Activated T-cell treated with anti-CD3 and anti-CD28 coated beads, Interleukin-2, amount 50 U/mL, for 1 hour (primary cell): ENCODE measurements at regions not wholly inside any gene's neighbourhood (a gene's known extent, or its start where the extent isn't known, plus 50 kb on each side); places are given as distances from the start of the nearest gene placed in this dataset.
A peak's percentile ranks its signal among the peaks of the same experiment; 100 is the strongest.
"Not testable (repeated sequence)": the region's sequence is repeated elsewhere in the genome, so short reads cannot be mapped to it uniquely, and the experiment has no call there.

Experiments used
- DNase-seq: peaks from one replicate; pipeline ENCODE4 v3.0.0-alpha.2; 2020

DNA sequence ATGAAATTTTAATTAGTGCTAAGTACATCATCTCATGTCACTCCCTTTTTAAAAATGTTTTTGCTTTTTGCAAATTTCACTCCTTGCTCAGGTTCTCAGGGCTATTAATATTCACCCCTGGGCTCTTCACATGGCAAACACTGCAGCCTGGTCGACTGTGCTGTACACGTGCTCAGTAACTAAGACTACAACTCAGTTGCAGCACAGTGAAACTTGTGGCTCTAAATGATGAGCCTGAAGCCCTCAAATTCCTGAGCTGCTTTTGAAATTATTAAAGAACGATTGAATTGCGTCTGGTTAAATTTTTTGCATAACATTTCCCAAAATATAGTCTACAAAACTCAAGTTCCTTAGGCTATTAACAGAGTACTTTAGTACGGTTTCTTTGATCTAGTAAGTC, 159.3 kb upstream of the C2CD4B start:
- DNase-seq, result no peak

DNA sequence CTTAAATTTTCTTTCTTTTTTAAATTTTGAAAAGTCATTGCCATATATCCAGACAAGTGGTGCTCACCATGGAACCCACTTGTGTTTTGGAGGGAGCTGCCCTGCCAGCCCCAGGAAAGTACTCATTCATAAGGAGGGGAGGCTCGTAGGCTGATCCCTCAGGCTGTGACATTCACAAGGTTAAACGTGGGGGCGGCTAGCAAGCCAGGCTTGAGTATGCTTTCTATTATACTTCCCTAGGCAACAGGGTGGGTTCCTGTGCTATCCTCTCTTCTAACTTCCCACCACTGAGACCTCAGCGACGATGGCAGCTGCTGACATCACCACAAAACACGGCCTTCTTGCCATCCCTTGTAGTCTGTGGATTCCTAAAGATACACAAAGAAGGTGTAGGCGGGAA, 160.5 kb upstream of the C2CD4B start:
- no peak for DNase-seq

DNA sequence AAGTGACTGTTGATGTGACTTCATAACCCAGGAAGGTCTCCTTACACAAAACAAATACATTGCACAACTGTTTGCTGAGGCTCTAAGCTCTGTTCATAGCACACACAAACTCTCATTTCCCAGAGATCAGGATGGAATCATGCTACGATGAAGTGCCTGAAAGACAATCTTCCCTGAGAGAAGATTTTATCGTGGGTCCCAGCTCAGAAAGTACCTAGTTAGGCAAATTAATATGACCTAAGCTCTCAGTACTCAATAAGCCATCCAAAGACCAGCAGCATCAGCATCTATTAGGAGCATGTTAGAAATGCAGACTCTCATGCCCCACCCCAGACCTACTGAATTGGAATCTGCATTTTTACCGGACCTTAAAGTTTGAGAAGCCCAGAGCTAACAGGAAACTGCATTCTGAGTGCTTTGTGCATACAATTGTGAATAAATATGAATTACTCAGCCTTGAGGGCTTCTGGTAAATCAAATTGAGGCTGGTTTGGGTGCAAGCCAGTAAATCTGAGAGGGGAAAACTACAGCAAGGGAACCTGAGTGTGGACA, 161.5 kb upstream of the C2CD4B start:
- no peak for DNase-seq

DNA sequence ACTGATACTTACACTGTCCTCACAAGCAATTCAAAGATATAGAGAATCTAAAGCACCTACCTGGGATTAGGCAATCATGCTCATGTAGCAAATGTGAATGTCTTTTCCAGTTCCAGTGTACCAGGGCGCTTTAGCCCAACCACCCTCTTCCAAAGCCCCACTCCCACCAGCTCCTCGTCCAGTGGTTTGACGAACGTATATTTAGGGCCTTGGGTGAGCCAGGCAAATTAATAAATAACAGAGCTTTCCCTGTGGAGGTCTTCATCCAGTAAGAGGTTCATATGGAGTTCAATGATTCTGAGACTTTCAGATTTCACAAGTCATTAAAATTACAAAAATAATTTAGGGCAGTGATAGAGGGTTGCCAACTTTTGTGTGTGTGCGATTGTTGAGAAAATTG, 162.3 kb upstream of the C2CD4B start:
- no peak for DNase-seq

DNA sequence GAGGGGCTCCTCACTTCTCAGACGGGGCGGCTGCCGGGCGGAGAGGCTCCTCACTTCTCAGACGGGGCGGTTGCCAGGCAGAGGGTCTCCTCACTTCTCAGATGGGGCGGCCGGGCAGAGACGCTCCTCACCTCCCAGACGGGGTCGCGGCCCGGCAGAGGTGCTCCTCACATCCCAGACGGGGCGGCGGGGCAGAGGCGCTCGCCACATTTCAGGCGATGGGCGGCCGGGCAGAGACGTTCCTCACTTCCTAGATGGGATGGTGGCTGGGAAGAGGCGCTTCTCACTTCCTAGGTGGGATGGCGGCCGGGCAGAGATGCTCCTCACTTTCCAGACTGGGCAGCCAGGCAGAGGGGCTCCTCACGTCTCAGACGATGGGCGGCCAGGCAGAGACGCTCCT, 167.4 kb upstream of the C2CD4B start:
- DNase-seq, result not testable (repeated sequence)

DNA sequence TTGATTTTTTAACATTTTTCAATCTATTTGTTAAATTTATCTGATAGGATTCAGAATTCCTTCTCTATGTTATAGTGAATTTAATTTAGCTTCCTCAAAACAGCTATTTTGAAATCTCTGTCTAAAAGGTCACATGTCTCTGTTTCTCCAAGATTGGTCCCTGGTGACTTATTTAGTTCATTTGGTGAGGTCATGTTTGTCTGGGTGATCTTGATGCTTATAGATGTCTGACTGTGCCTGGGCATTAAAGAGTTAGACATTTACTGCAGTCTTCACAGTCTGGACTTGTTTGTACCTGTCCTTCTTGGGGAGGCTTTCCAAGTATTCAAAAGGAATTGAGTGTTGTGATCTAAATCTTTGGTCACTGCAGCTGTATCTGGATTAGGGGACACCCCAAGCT, 169.5 kb upstream of the C2CD4B start:
- DNase-seq, result no peak

DNA sequence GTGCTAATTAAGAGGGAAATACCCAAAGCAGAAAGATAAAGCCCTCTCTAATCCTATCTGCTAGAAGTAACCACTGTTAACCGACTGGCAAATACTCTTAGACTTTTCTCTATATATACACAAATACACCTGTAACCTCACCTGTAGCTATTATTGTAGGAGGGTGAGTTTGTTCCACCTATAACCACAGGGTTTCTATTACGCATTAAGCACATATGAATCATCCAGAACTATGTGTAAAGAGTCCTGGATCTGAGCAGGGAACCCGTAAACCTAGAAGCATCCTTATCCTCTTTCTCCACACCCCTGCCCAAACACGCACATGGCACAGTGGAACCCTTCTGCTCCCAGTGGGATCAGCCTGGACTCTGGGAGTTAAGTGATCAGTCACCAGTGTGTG, 172.8 kb upstream of the C2CD4B start:
- no peak for DNase-seq

DNA sequence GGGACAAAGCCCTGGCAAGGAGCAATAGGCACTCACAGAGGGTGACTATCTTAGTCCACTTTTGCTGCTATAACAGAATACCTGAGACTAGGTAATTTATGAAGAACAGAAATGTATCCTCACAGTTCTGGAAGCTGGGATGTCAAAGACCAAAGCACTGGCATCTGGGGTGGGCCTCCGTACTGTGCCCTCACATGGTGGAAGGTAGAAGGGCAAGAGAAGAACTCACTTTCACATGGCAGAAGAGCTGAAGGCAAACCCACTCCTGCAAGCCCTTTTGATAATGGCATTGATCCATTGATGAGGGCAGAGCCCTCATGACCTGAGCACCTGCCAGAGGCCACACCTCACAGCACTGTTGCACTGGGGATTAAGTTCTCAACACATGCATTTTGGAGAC, 173.4 kb upstream of the C2CD4B start:
- no peak for DNase-seq

DNA sequence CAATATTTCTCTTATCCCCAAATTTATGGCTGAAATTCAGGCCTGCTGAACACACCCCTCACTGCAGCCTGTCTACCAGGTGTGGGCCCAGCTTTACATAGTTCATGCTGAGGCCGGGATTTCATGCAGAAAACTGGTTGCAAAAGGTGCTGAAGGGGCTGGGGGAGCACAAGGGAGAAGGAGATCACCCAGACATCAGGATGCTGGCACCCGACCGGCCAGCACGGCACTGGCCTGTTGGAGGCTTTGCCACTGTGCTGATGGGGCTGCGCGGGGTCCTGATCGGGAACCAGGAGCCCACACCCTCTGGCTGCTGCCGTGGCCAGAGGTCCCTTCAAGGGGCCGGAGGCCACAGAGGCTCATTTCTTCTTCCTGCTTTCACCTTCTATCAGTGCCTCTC, 177.9 kb upstream of the C2CD4B start:
- no peak for DNase-seq

DNA sequence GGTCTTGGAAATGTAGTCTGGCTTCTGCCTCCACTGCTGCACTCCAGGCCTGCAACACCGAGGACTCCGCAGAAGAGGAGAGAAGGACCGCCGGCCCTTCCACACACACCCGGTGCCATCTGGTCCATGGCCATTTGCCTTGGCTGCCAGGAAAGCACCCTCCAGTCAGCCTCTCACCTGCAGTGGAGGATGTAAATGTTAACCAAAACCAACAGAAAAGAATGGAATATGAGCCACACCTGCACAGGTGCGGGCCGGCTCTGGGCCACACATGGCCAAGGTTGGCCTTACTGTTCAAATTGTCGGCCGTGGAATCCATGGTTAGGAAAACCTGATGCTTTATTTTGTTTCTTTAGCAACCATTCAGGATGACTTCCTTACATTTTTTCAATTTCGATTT, 178.3 kb upstream of the C2CD4B start:
- DNase-seq, result no peak

DNA sequence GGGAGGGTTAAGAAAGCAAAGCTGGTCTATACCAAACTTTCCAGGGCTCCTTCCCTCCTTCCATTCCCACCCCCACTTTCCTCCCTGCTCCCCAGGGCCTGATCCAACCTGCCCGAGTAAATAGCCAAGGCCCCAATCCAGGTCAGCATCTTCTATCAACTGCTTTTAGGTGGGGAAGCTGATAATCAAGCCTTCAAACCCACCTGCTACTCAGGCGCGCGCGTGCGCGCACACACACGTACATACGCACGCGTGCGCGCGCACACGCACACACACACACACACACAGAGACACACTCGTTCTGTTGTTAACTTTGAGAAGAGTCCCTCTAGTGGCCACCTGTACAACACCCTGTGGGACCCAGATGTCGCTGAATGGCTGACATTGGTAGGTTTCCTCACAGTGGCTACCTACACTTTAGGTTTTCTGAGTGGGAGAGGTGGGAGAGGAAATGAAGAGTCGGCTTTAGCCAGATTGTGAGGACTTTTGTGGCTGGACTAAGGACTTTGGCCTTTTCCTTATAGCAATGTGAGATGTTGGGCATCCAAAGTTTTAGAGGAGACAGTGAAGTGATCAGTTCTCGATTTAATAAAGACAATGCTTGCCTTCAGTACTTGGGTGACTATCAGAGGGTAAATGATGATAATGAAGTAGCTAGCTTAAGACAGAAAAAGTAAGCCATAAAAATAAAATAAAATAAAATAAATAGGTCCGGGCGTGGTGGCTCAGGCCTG, 179.9 kb upstream of the C2CD4B start:
- peak; percentile 46 for DNase-seq

DNA sequence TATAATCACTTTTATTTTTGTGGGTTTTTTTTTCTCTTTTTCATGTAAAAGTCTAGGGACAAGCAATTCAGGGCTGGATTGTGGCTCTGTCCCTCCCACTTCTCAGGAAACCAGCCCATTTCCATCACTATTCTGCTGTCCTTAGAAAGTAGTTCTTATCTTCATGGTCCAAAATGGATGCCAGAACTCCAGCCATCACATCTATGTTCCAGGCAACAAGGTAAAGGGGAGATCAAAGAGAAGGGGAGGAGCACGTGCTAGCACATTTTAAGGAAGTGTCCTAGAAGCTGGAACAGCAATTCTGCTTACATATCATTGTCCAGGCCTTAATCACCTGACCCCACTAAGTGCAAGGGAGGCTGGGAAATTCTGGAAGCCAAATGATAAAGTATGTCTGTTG, 181.1 kb upstream of the C2CD4B start:
- no peak for DNase-seq

DNA sequence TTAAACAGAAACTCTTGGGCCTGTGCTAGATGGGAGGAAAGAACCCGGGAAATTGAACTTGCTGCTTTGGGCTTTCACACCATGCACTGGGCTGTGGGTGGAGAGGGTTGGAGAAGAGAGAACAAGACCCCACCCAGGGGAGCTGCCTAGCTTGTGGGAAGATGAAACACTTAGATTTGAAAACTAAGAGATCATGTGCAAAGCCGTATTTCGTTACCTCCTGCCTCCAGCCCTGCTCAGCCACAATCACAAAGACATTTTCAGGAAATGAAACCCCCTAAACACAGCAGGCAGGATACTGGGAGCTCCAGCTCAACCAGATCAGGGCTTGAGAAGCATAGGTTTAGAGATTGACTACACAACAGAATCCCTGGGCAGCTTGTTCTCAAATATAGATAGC, 183.0 kb upstream of the C2CD4B start:
- DNase-seq, result no peak

DNA sequence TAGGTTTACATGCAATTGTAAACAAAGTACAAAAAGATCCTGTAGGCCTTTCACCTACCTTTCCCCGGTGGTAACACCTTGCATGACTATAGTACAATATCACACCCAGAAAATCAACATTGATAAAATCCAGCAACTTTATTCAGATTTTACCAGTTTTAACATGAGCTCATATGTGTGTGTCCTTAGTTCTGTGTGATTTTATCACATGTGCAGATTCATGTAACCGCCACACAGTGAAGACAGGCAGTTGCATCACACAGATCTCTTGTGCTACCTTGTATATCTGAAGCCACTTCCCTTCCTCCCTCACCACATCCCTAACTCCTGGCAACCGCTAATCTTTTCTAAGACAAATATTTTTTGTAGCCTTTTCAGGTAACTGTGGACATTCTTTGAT, 183.5 kb upstream of the C2CD4B start:
- DNase-seq, result no peak

DNA sequence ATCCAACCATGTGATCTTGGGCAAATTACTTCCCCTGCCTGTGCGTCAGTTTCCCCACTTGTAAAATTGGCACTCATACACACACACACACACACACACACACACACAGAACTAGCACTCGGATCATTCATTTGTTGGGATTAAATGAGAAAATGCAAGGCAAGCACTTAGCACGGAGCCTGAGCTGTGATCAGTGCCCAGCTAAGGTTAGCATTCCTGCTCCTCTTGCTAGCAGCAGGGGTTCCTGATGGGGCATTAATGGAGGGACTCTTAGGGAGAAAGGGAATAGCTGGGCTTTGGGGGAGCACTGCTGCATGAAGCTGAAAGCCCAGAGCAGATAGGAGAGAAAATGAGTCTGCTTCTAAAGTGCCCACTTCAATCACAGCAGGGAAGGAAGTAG, 187.7 kb upstream of the C2CD4B start:
- DNase-seq, result no peak

DNA sequence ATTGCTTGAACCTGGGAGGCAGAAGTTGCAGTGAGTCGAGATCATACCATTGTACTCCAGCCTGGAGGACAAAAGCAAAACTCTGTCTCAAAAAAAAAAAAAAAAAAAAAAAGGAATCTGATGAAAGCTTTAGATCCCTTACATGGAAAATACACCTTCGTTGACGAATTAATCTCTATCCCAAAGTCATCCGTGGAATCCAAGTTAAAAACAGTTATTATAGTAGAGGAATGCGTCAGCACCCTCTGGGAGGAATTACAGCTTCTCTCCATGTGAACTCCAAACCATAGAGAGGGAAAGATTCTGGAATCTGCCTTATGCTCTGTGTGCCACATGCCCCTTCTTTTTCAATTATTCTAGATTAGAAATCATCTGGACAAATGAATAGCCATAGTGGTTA, 192.3 kb upstream of the C2CD4B start:
- no peak for DNase-seq

DNA sequence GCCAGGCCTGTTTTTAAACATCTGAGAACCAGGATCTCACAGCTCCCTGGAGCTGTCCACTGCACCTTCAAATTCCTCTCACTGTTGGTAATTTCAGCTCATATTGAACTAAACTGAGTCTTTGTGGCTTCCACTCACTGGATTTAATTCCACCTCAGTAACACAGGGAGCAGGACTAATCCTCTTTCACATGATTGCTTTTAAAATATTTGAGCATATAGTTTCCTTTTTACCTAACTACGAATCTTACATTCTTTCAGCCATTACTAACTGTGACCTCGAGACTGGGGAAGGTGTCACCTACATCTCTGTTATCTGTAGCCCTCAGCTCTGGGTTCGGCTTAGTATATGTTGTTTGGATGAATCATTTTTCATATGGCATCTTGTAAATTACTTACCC, 194.3 kb upstream of the C2CD4B start:
- DNase-seq, result no peak

DNA sequence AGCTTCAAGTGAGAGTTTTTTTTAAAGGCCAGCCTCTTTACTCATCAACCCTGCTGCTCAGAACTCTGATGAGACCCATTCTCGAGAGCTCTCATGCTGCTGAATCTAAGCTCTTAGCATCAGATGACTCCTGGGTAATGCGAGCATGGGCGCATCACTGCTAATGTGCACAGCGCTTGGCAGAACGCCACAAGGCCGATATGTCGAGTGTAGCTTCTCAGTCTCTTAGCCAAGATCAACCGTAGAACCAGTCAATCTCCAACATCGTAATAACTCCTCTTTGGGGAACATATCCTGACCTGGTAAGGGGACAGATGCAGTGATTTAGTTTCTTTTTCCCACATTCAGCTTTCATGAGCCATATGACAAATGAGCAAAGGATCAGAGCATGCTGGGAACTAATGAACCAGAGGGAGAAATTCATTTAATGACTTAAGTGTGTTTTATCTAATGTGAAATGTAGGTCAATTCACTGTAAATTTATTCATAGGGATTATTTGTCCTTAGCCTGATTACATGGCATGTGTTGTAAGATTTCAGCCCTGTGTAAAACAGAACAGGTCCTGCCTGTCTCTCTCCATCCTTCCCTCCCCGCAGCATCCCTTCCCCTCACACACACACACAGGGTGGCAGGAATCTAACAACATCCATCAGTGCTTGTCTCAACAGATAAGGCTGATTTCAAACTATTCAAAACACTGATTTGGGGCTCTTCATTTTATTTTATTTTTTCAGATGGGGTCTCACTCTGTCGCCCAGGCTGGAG, 195.4 kb upstream of the C2CD4B start:
- no peak for DNase-seq

DNA sequence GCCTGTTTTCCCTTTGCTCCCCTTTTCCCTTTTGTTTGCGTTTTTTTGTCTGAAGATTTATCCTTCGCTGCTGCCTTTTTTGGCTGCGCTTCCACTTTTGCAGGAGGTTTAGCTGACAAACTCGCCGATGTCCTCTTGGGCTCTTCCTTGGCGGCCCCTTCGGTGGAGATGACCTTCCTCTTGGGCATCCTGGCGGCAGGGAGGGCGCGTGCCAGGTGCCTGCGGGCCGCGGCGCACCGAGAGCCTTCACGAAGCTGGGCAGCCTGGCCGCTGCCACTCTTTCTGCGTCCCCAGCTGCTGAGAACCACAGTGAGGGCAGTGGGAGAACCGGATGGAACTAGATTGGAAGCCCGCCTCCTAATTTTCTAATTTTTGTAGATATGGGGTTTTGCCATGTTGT, 197.1 kb upstream of the C2CD4B start:
- no peak for DNase-seq

DNA sequence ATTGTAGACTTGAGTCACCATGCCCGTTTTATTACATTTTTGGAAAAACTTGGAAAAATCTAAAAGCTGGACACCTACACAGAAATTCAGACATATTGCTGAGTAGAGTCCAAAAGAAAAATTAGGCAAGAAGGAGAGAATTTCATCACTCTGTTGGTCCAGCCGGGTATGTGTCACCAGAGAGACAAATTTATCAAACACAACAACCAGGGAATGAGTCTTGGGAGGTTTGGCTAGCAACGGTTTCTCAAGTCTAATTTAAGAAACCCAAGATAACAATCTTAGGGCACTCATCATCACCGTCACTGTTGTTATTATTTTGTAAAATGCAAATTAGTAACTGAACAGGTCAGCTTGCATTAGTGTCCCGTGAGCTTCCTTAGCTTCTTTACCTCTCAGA, 197.5 kb upstream of the C2CD4B start:
- no peak for DNase-seq

DNA sequence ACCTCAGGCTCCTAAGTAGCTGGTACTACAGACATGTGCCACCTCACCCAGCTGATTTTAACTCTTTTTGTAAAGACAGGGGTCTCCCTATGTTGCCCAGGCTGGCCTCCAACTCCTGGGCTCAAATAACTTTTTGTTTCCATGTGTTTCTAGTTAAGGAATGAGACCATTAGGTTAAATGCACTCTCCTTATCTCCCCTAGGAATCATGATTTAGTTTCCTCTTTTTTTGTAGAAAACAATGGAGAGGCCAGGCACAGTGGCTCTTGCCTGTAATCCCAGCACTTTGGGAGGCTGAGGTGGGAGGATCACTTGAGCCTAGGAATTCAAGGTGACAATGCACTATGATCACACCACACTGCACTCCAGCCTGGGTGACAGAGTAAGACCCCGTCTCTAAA, 198.8 kb upstream of the C2CD4B start:
- no peak for DNase-seq

DNA sequence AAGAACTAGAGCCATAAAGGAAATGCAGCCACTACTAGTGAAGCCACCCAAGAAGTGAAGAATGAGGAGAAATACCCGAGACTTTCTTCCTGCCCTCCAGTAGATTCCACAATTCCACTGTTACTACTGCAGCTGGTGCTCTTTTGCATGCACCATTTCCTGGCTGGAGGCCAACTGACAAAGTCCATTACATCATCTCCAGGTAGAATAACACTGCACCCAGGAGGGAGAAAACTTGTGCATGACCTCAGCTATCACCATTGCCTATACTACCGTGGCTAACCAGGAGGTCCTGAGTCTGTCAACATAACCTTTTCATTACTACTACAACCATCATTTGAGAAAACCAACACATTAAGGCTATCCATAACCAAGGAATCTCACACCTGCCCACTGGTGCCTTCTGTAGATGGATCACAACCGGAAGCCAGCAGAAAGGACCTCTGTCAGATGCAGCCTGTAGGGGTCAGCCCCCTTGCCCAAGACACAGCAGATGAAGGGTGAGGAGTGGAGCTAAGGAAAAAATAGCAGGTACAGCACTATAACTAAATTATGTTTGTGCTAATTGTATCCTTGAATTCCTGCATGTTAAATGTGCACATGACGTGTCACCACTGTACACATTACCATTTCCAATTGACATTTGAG, 200.8 kb upstream of the C2CD4B start:
- DNase-seq, result no peak

DNA sequence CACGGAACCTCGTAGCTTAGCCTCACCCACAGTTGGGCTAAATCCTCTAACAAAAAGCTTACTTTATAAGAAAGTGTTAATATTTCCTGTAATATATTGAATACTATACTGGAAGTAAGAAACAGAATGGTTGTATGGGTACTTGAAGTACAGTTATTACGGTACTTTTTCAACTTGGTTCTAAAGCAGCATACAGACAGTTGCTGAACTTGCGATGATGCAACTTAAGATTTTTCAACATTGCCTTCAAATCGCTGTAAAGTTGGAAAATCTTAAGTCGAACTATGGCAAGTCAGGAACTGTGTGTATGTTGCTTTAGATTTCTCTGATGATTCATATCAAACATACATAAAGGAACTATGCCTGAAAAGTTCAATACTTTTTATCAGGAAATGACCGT, 204.4 kb upstream of the C2CD4B start:
- DNase-seq, result no peak

DNA sequence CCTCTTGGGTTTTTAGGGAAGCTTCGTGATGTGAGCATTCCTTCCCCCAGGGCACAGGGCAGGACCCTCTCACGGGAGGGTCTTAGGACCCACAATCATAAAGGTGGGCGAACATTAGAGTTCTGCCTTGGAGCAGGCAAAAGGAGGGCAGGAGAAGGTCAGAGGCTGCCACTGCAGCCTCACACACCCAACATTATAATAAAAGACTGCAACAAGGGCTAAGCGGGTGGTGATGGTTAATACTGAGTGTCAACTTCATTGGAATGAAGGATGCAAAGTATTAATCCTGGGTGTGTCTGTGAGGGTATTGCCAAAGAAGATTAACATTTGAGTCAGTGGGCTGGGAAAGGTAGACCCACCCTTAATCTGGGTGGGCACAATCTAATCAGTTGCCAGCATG, 206.6 kb upstream of the C2CD4B start:
- DNase-seq, result not testable (repeated sequence)
